Adrenal gland (tissue), 5 donors: ENCODE measurements at regions not wholly inside any gene's neighbourhood (a gene's known extent, or its start where the extent isn't known, plus 50 kb on each side); places are given as distances from the start of the nearest gene placed in this dataset.

Source experiments
- POLR2A ChIP-seq, 2 donors: fragments of 450-650 bp; IDR thresholded peaks; one replicate each; pipeline ENCODE4 v1.6.1; 2017; ENCODE audit warnings: antibody characterized with exemption in 2 of 2, mild to moderate bottlenecking in 2 of 2, moderate library complexity in 1 of 2
- TF ChIP-seq, protein P1 (sequence below), 6 experiments: fragments of 450-650 bp in 4 of 6; fragments of 200-600 bp in 2 of 6; sonication (generic) in 1 of 6; IDR thresholded peaks; 1 replicate in 5 of 6; 2 replicates in 1 of 6; pipeline versions ENCODE4 v1.5.1 to v1.8.0; 2016 to 2021; ENCODE audit warnings: antibody characterized with exemption in 6 of 6, mild to moderate bottlenecking in 2 of 6, moderate library complexity in 1 of 6
- donor health status: DM: no; HTN: no; CAD: no.

DNA sequence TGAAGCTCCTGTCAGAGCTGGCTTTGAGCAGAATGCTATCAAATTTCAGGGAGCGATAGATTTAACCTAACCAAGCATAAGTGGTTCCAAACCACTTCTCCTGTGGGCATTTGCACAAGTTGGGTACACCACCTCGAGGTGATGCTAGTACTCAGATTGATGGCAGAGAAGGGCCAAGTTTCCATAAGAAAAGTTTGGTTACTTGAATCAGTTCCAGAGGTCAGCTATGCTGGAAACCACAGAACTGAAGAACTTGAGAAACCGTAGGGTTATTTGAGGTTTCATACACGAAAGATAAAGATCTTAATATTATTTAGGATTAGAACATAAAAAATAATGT is 238.2 kb upstream of the SOX11 start:
- no peak for TF ChIP-seq POLR2A (IDR thresholded peaks at IDR 0.05)
- TF ChIP-seq, protein P1, sequence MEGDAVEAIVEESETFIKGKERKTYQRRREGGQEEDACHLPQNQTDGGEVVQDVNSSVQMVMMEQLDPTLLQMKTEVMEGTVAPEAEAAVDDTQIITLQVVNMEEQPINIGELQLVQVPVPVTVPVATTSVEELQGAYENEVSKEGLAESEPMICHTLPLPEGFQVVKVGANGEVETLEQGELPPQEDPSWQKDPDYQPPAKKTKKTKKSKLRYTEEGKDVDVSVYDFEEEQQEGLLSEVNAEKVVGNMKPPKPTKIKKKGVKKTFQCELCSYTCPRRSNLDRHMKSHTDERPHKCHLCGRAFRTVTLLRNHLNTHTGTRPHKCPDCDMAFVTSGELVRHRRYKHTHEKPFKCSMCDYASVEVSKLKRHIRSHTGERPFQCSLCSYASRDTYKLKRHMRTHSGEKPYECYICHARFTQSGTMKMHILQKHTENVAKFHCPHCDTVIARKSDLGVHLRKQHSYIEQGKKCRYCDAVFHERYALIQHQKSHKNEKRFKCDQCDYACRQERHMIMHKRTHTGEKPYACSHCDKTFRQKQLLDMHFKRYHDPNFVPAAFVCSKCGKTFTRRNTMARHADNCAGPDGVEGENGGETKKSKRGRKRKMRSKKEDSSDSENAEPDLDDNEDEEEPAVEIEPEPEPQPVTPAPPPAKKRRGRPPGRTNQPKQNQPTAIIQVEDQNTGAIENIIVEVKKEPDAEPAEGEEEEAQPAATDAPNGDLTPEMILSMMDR (IDR thresholded peaks at IDR 0.05): no peak
